ENCODE measurements at regions not wholly inside any gene's neighbourhood (a gene's known extent, or its start where the extent isn't known, plus 50 kb on each side); places are given as distances from the start of the nearest gene placed in this dataset.
"Not testable (repeated sequence)": the region's sequence is repeated elsewhere in the genome, so short reads cannot be mapped to it uniquely, and the experiment has no call there.

DNA sequence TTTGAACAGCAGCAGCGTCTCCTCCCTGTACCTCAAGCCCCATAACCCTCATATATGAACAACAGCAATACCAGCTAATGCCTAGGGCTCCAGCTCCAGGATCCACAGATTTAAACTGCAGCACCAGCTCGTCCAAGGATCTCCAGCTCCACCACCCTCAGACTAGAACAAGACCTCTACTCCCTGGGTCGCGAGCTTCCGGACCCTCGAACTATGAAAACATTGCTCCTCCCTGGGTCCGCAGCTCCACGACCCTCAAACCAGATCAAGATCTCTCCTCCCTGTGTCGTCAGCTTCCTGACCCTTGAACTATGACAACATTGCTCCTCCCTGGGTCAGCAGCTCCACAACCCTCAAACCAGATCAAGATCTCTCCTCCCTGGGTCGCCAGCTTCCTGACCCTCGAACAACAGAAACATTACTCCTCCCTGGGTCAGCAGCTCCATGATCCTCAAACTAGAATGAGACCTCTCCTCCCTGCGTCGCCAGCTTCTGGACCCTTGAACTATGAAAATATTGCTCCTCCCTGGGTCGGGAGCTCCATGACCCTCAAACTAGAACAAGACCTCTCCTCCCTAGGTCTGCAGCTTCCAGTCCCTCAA is 339.0 kb upstream of the SULF2 start:
- H3K27ac ChIP-seq = no peak overlapping the region
- TF ChIP-seq, protein P1, sequence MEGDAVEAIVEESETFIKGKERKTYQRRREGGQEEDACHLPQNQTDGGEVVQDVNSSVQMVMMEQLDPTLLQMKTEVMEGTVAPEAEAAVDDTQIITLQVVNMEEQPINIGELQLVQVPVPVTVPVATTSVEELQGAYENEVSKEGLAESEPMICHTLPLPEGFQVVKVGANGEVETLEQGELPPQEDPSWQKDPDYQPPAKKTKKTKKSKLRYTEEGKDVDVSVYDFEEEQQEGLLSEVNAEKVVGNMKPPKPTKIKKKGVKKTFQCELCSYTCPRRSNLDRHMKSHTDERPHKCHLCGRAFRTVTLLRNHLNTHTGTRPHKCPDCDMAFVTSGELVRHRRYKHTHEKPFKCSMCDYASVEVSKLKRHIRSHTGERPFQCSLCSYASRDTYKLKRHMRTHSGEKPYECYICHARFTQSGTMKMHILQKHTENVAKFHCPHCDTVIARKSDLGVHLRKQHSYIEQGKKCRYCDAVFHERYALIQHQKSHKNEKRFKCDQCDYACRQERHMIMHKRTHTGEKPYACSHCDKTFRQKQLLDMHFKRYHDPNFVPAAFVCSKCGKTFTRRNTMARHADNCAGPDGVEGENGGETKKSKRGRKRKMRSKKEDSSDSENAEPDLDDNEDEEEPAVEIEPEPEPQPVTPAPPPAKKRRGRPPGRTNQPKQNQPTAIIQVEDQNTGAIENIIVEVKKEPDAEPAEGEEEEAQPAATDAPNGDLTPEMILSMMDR (conservative IDR thresholded peaks at IDR 0.05) = no peak
- no peak for TF ChIP-seq ZFX (IDR thresholded peaks at IDR 0.05)

GRCh38 chr20:48120120-48120519 is 334.8 kb upstream of the SULF2 start:
- TF ChIP-seq, protein P1 (conservative IDR thresholded peaks at IDR 0.05) = no peak
- no peak for TF ChIP-seq ZFX (IDR thresholded peaks at IDR 0.05)

GRCh38 chr20:48119389-48119788 is 334.1 kb upstream of the SULF2 start:
- H3K27ac ChIP-seq = not testable (repeated sequence)

More at GRCh38 chr20:48120120-48120519, 334.8 kb upstream of the SULF2 start:
- H3K27ac ChIP-seq = no peak overlapping the region

DNA sequence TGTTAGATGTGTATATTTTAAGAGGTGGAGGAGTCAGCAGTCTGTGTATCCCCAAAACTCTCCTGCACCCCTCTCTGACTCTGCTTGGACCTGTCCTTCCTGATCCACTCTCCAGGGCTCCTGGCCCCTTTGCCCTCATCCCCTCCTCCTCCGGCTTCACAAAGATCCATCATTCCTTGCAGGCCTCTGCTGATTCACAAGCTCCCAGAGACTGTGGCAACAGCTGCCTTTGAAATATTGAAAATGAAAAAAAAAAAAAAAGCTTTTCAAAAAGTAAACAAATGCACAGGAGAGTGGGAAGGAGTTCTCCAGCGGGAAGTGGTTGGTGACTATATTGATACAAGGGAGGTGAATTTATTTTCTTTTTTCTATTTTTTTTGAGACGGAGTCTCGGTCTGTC is 330.2 kb upstream of the SULF2 start:
- TF ChIP-seq ZFX (IDR thresholded peaks at IDR 0.05) = no peak
- TF ChIP-seq, protein P1 (conservative IDR thresholded peaks at IDR 0.05) = no peak
- no peak overlapping the region for H3K27ac ChIP-seq

- no peak overlapping the region for H3K27ac ChIP-seq
- TF ChIP-seq ZFX (IDR thresholded peaks at IDR 0.05) = no peak
- TF ChIP-seq, protein P1 (conservative IDR thresholded peaks at IDR 0.05) = no peak
Observed at GRCh38 chr20:48107560-48107959, 322.3 kb upstream of the SULF2 start.

DNA sequence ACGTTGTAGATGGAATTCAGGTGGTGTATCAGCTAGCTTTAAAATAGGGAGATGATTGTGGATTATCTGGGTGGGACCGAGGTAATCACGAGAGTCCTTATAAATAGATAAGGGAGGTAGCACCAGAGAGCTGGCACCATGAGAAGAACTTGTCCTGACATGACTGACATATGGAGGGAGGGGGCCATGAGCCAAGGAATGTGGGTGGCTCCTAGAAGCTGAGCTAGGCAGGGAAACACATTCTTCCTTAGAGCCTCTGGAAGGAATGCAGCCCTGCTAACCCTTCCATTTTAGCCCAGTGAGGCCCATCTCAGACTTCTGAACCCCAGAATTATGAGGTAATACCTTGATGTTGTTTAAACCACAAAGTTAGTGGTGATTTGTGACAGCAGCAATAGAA is 321.1 kb upstream of the SULF2 start:
- no peak overlapping the region for H3K27ac ChIP-seq
- TF ChIP-seq, protein P1 (conservative IDR thresholded peaks at IDR 0.05) = no peak
- TF ChIP-seq ZFX (IDR thresholded peaks at IDR 0.05) = no peak

- no peak overlapping the region for H3K27ac ChIP-seq
- TF ChIP-seq, protein P1 (conservative IDR thresholded peaks at IDR 0.05) = no peak
- TF ChIP-seq ZFX (IDR thresholded peaks at IDR 0.05) = no peak
Observed at GRCh38 chr20:48105526-48105925, 320.2 kb upstream of the SULF2 start.

Data from C4-2B (cell line).